ENCODE measurements at regions not wholly inside any gene's neighbourhood (a gene's known extent, or its start where the extent isn't known, plus 50 kb on each side); places are given as distances from the start of the nearest gene placed in this dataset.

- no peak for ATAC-seq (ENCODE audit: insufficient read depth, low FRiP score)
- H3K9ac ChIP-seq (ENCODE audit: insufficient read depth in 1 of 2, low read length in 2 of 2): no peak overlapping the region
- H3K4me3 ChIP-seq: no peak overlapping the region
- no peak for DNase-seq
- peaks cover 0 to 2% (median 0%) of the 10 kb centered on the region in 4 donors for H3K9me3 ChIP-seq (ENCODE audit: control insufficient read depth in 4 of 4, insufficient read depth in 3 of 4, low read length in 3 of 4)
- H3K36me3 ChIP-seq (ENCODE audit: control insufficient read depth in 4 of 4, insufficient read depth in 4 of 4, low read length in 4 of 4): no peaks in the 10 kb centered on the region
- H3K27me3 ChIP-seq (ENCODE audit: control insufficient read depth in 3 of 3, insufficient read depth in 3 of 3, low read length in 2 of 3): no peaks in the 10 kb centered on the region
- no peak for TF ChIP-seq CTCF (IDR thresholded peaks at IDR 0.05; ENCODE audit: control extremely low read depth, extremely low read depth)
- H3K4me1 ChIP-seq (ENCODE audit: control insufficient read depth in 5 of 5, insufficient read depth in 5 of 5, low read length in 5 of 5): no peaks in the 10 kb centered on the region
- H3K27ac ChIP-seq (ENCODE audit: low read depth in 1 of 2, low read length in 1 of 2): no peak overlapping the region
- 89 to 92% methylated on average over 2 of the region's 2 CpGs for WGBS, 2 donors
Observed at GRCh38 chr14:65260786-65261185, 151.7 kb upstream of the FUT8 start.

- Histone ChIP-seq H3K9ac (ENCODE audit: insufficient read depth in 1 of 2, low read length in 2 of 2) (no peak overlapping the region), H3K27me3 (ENCODE audit: control insufficient read depth in 3 of 3, insufficient read depth in 3 of 3, low read length in 2 of 3) (no peaks in the 10 kb centered on the region), H3K4me1 (ENCODE audit: control insufficient read depth in 5 of 5, insufficient read depth in 5 of 5, low read length in 5 of 5) (no peaks in the 10 kb centered on the region), H3K36me3 (ENCODE audit: control insufficient read depth in 4 of 4, insufficient read depth in 4 of 4, low read length in 4 of 4) (no peaks in the 10 kb centered on the region), H3K4me3 (no peak overlapping the region), H3K9me3 (ENCODE audit: control insufficient read depth in 4 of 4, insufficient read depth in 3 of 4, low read length in 3 of 4) (peaks cover 0 to 2% (median 0%) of the 10 kb centered on the region in 4 donors), H3K27ac (ENCODE audit: low read depth in 1 of 2, low read length in 1 of 2) (no peak overlapping the region)
- no peak for DNase-seq
- 91 to 95% methylated on average over 1 of the region's 1 CpG for WGBS, 2 donors
- no peak for ATAC-seq (ENCODE audit: insufficient read depth, low FRiP score)
- TF ChIP-seq CTCF (IDR thresholded peaks at IDR 0.05; ENCODE audit: control extremely low read depth, extremely low read depth): no peak
Observed at GRCh38 chr14:65261425-65261920, 151.1 kb upstream of the FUT8 start.

GRCh38 chr14:65261946-65262345 is 150.6 kb upstream of the FUT8 start:
- Histone ChIP-seq H3K36me3 (ENCODE audit: control insufficient read depth in 4 of 4, insufficient read depth in 4 of 4, low read length in 4 of 4) (no peaks in the 10 kb centered on the region), H3K27ac (ENCODE audit: low read depth in 1 of 2, low read length in 1 of 2) (no peak overlapping the region), H3K4me3 (no peak overlapping the region), H3K4me1 (ENCODE audit: control insufficient read depth in 5 of 5, insufficient read depth in 5 of 5, low read length in 5 of 5) (no peaks in the 10 kb centered on the region), H3K27me3 (ENCODE audit: control insufficient read depth in 3 of 3, insufficient read depth in 3 of 3, low read length in 2 of 3) (no peaks in the 10 kb centered on the region), H3K9me3 (ENCODE audit: control insufficient read depth in 4 of 4, insufficient read depth in 3 of 4, low read length in 3 of 4) (peaks cover 0 to 2% (median 0%) of the 10 kb centered on the region in 4 donors), H3K9ac (ENCODE audit: insufficient read depth in 1 of 2, low read length in 2 of 2) (no peak overlapping the region)
- no peak for DNase-seq
- TF ChIP-seq CTCF (IDR thresholded peaks at IDR 0.05; ENCODE audit: control extremely low read depth, extremely low read depth): no peak
- 83 to 87% methylated on average over 3 of the region's 3 CpGs for WGBS, 2 donors
- no peak for ATAC-seq (ENCODE audit: insufficient read depth, low FRiP score)

- H3K27ac ChIP-seq (ENCODE audit: low read depth in 1 of 2, low read length in 1 of 2): no peak overlapping the region
- ATAC-seq (ENCODE audit: insufficient read depth, low FRiP score): no peak
- H3K9me3 ChIP-seq (ENCODE audit: control insufficient read depth in 4 of 4, insufficient read depth in 3 of 4, low read length in 3 of 4): peaks cover 0 to 2% (median 0%) of the 10 kb centered on the region in 4 donors
- no peaks in the 10 kb centered on the region for H3K36me3 ChIP-seq (ENCODE audit: control insufficient read depth in 4 of 4, insufficient read depth in 4 of 4, low read length in 4 of 4)
- no peak overlapping the region for H3K9ac ChIP-seq (ENCODE audit: insufficient read depth in 1 of 2, low read length in 2 of 2)
- TF ChIP-seq CTCF (IDR thresholded peaks at IDR 0.05; ENCODE audit: control extremely low read depth, extremely low read depth): no peak
- no peak overlapping the region for H3K4me3 ChIP-seq
- WGBS, 2 donors: 81 to 97% methylated on average over 6 of the region's 6 CpGs
- no peaks in the 10 kb centered on the region for H3K27me3 ChIP-seq (ENCODE audit: control insufficient read depth in 3 of 3, insufficient read depth in 3 of 3, low read length in 2 of 3)
- H3K4me1 ChIP-seq (ENCODE audit: control insufficient read depth in 5 of 5, insufficient read depth in 5 of 5, low read length in 5 of 5): peaks cover 0 to 4% (median 0%) of the 10 kb centered on the region in 5 donors
- DNase-seq: no peak
Observed at GRCh38 chr14:65263177-65263788, 149.2 kb upstream of the FUT8 start.

All from lung (tissue), 11 donors.